T-helper 2 cell treated with Interferon-gamma antibody and Interleukin-4, amounts not matched to agents 5 μg/mL and 100 μg/mL, for 36 hours (primary cell): ENCODE measurements at regions not wholly inside any gene's neighbourhood (a gene's known extent, or its start where the extent isn't known, plus 50 kb on each side); places are given as distances from the start of the nearest gene placed in this dataset.

Experiments
- DNase-seq: peaks from one replicate; pipeline ENCODE4 v3.0.0; 2021; ENCODE audit warnings: low spot score
- H3K27ac Mint-ChIP-seq: one replicate; pipeline ENCODE4 v1.8.0; 2021; ENCODE audit warnings: mild to moderate bottlenecking, mixed read lengths
- H3K27me3 Mint-ChIP-seq: one replicate; pipeline ENCODE4 v1.8.0; 2021; ENCODE audit warnings: low read depth, mixed read lengths
- H3K36me3 Mint-ChIP-seq: one replicate; pipeline ENCODE4 v1.8.0; 2021; ENCODE audit warnings: low read depth, mixed read lengths
- H3K4me1 Mint-ChIP-seq: one replicate; pipeline ENCODE4 v1.8.0; 2021; ENCODE audit warnings: low read depth, mixed read lengths
- H3K4me3 Mint-ChIP-seq: one replicate; pipeline ENCODE4 v1.8.0; 2022; ENCODE audit warnings: mild to moderate bottlenecking, moderate library complexity, mixed read lengths
- H3K9me3 Mint-ChIP-seq: one replicate; pipeline ENCODE4 v1.8.0; 2021; ENCODE audit warnings: mixed read lengths

DNA sequence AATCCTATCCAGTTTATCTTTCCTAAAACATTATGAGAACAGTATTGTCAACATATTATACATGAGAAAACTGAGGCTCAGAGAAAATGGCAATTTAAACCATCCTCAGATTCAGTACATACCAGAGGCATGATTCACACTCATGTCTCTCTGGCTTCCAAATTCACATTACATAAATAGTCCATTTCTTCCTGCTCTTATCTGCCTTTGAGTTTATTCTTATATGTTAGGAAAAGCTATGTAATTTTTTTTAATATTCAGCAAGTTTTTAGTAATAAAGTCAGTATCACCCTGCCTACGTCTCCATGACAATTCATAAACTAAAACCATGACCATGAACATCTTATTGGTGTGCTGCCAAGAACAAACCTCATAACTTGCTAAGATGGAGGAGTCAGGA lies 1260.2 kb upstream of the SORCS1 start:
- H3K4me1 Mint-ChIP-seq, result no peaks in the 10 kb centered on the region
- H3K36me3 Mint-ChIP-seq, result no peaks in the 10 kb centered on the region
- peaks cover 7% of the 10 kb centered on the region for H3K9me3 Mint-ChIP-seq
- no peak for DNase-seq
- H3K27ac Mint-ChIP-seq, result no peak overlapping the region
- H3K4me3 Mint-ChIP-seq, result no peak overlapping the region
- H3K27me3 Mint-ChIP-seq, result no peaks in the 10 kb centered on the region

GRCh38 chr10:108422286-108422685 lies 1257.8 kb upstream of the SORCS1 start:
- Mint-ChIP-seq H3K36me3 (no peaks in the 10 kb centered on the region), H3K9me3 (peaks cover 7% of the 10 kb centered on the region), H3K27me3 (no peaks in the 10 kb centered on the region), H3K27ac (no peak overlapping the region), H3K4me1 (no peaks in the 10 kb centered on the region), H3K4me3 (no peak overlapping the region)
- no peak for DNase-seq

DNA sequence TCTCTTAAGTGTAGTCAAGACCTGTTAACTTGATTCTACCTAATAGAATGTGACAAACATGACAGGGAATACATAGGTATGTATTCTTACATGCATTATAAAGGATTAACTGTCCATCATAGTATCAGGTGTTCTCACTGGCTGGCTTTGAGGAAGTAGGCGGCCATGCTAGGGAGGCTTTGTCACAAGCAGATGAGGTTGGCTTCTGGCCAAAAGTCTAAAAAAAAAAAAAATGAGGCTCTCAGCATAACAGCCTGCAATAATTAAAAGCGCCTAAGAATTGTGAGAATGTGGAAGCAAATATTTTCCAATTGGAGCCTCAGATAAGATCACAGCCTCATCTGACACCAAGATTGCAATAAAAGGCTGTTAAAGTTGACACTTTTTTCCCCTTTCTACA lies 1256.8 kb upstream of the SORCS1 start:
- DNase-seq, result no peak
- Mint-ChIP-seq H3K9me3 (peaks cover 10% of the 10 kb centered on the region), H3K4me3 (no peak overlapping the region), H3K4me1 (no peaks in the 10 kb centered on the region), H3K27me3 (no peaks in the 10 kb centered on the region), H3K36me3 (no peaks in the 10 kb centered on the region), H3K27ac (no peak overlapping the region)

- Mint-ChIP-seq H3K4me3 (no peak overlapping the region), H3K4me1 (no peaks in the 10 kb centered on the region), H3K36me3 (no peaks in the 10 kb centered on the region), H3K27ac (no peak overlapping the region), H3K27me3 (no peaks in the 10 kb centered on the region), H3K9me3 (peaks cover 6% of the 10 kb centered on the region)
- no peak for DNase-seq
These were observed 1249.4 kb upstream of the SORCS1 start for GRCh38 chr10:108413954-108414353.

DNA sequence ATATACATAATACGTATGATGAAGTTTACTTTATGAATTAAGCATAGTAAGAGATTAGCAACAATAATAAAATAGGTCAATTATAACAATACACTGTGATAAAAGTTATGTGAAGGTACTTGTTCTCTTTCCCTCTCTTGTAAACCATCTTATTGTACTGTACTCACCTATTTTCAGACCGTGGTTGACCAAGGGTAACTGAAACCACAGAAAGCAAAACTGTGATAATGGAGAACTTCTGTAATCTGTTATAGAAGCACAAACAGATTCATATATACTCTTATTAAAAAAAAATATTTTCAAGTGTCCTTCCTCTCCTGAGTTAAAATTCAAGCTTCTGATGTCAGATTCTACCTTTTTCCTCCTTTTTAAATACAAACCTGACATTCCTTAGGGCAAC lies 1247.8 kb upstream of the SORCS1 start:
- H3K27ac Mint-ChIP-seq, result no peak overlapping the region
- no peak for DNase-seq
- H3K36me3 Mint-ChIP-seq, result no peaks in the 10 kb centered on the region

DNA sequence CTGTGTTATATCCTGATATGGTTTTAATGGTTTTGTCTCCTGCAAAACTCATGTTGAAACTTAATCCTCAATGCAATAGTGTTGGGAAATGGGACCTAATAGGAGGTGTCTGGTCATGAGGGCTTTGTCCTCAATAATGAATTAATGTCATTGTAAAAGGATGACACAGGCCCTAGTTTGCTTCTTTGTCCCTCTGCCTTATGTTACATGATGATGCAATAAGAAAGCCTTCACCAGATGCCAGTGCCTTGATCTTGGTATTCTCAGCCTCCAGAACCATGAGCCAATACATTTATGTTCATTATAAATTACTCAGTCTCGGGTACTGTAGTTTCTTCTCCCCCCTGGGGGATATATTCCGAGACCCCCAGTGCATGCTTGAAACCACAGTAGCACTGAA lies 1247.4 kb upstream of the SORCS1 start:
- Mint-ChIP-seq H3K4me3 (no peak overlapping the region), H3K36me3 (no peaks in the 10 kb centered on the region), H3K9me3 (peaks cover 6% of the 10 kb centered on the region), H3K27ac (no peak overlapping the region), H3K4me1 (no peaks in the 10 kb centered on the region), H3K27me3 (no peaks in the 10 kb centered on the region)
- DNase-seq, result no peak

More for the DNA sequence above, 1247.8 kb upstream of the SORCS1 start:
- Mint-ChIP-seq H3K27me3 (no peaks in the 10 kb centered on the region), H3K4me3 (no peak overlapping the region), H3K9me3 (peaks cover 6% of the 10 kb centered on the region), H3K4me1 (no peaks in the 10 kb centered on the region)

- Mint-ChIP-seq H3K4me1 (no peaks in the 10 kb centered on the region), H3K27me3 (no peaks in the 10 kb centered on the region), H3K27ac (no peak overlapping the region), H3K36me3 (no peaks in the 10 kb centered on the region), H3K4me3 (no peak overlapping the region), H3K9me3 (peaks cover 2% of the 10 kb centered on the region)
- DNase-seq, result no peak
These were observed 1246.7 kb upstream of the SORCS1 start for GRCh38 chr10:108411206-108411605.

DNA sequence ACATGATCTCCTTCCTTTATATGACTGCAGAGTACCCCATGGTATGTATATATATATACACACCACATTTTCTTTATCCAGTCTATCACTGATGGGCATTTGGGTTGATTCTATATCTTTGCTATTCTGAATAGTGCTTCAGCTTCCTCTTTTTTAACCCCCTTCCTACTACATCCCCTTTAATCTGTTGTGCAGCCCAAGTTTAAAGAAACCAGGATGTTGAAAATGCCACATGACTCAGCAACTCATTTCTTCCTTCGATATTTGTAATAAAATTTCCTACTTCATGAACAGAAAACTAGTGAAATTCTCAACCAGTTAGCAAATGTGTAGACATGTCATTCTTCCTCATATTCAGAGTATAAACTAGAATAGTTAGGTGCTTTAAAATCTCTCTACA lies 1245.7 kb upstream of the SORCS1 start:
- no peaks in the 10 kb centered on the region for H3K4me1 Mint-ChIP-seq
- no peak for DNase-seq
- no peaks in the 10 kb centered on the region for H3K27me3 Mint-ChIP-seq
- no peak overlapping the region for H3K4me3 Mint-ChIP-seq
- no peaks in the 10 kb centered on the region for H3K36me3 Mint-ChIP-seq
- no peak overlapping the region for H3K27ac Mint-ChIP-seq
- H3K9me3 Mint-ChIP-seq, result no peaks in the 10 kb centered on the region

GRCh38 chr10:108409306-108409705 lies 1244.8 kb upstream of the SORCS1 start:
- Mint-ChIP-seq H3K27ac (no peak overlapping the region), H3K36me3 (no peaks in the 10 kb centered on the region), H3K27me3 (no peaks in the 10 kb centered on the region), H3K4me3 (no peak overlapping the region), H3K4me1 (no peaks in the 10 kb centered on the region), H3K9me3 (no peaks in the 10 kb centered on the region)
- no peak for DNase-seq

DNA sequence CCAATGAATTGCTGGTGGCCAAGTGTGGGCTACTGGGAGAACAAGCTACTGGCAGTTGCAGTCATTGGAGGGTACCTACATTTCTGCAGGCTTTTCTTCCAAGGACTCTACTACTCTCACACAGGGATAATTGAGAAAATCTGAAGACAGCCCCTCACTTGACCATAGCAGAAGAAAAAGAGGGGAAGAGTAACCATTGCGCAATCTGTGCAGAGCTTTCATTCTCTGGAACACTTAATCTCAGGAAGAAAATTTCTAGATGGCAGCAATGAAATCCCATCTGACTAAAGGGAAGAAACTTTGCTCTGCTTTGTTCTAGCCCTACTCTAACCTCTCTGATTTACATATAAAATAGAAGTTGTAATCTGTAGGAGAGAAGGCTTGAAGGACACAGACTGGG lies 1239.6 kb upstream of the SORCS1 start:
- no peak for DNase-seq
- Mint-ChIP-seq H3K9me3 (no peaks in the 10 kb centered on the region), H3K36me3 (no peaks in the 10 kb centered on the region), H3K27me3 (no peaks in the 10 kb centered on the region), H3K27ac (no peak overlapping the region), H3K4me3 (no peak overlapping the region), H3K4me1 (no peaks in the 10 kb centered on the region)

GRCh38 chr10:108399465-108399864 lies 1235.0 kb upstream of the SORCS1 start:
- DNase-seq, result no peak
- Mint-ChIP-seq H3K36me3 (no peaks in the 10 kb centered on the region), H3K4me1 (no peaks in the 10 kb centered on the region), H3K4me3 (no peak overlapping the region), H3K9me3 (no peaks in the 10 kb centered on the region), H3K27ac (no peak overlapping the region), H3K27me3 (no peaks in the 10 kb centered on the region)

- Mint-ChIP-seq H3K9me3 (peaks cover 18% of the 10 kb centered on the region), H3K4me1 (no peaks in the 10 kb centered on the region), H3K4me3 (no peak overlapping the region), H3K27me3 (no peaks in the 10 kb centered on the region), H3K27ac (no peak overlapping the region), H3K36me3 (no peaks in the 10 kb centered on the region)
- DNase-seq, result no peak
These were observed 1228.6 kb upstream of the SORCS1 start for GRCh38 chr10:108393089-108393488.

- no peaks in the 10 kb centered on the region for H3K36me3 Mint-ChIP-seq
- H3K27me3 Mint-ChIP-seq, result no peaks in the 10 kb centered on the region
- H3K9me3 Mint-ChIP-seq, result peaks cover 24% of the 10 kb centered on the region
- no peak for DNase-seq
- H3K4me1 Mint-ChIP-seq, result no peaks in the 10 kb centered on the region
- H3K27ac Mint-ChIP-seq, result no peak overlapping the region
- H3K4me3 Mint-ChIP-seq, result no peak overlapping the region
These were observed 1227.8 kb upstream of the SORCS1 start for GRCh38 chr10:108392286-108392685.

- Mint-ChIP-seq H3K27me3 (no peaks in the 10 kb centered on the region), H3K4me1 (no peaks in the 10 kb centered on the region), H3K4me3 (no peak overlapping the region), H3K36me3 (no peaks in the 10 kb centered on the region), H3K9me3 (peaks cover 35% of the 10 kb centered on the region), H3K27ac (no peak overlapping the region)
- DNase-seq, result no peak
These were observed 1224.2 kb upstream of the SORCS1 start for GRCh38 chr10:108388706-108389105.

DNA sequence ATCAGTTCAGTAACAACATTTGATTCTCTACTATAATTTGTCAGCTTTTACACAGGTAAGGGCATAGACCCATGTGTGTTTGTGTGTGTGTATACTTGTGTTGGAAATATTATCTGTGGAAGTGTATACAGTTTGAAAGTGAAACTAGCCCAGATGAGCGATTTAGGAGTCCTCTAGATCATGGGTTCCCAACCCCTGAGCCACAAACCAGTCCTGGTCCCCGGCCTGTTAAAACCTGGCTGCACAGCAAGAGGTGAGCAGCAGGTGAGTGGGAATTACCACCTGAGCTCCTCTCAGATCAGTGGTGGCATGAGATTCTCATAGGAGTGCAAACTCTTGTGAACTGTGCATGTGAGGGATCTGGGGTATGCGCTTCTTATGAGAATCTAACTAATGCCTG lies 1221.5 kb upstream of the SORCS1 start:
- no peak overlapping the region for H3K4me3 Mint-ChIP-seq

More for the DNA sequence above, 1221.5 kb upstream of the SORCS1 start:
- DNase-seq, result no peak
- Mint-ChIP-seq H3K27ac (no peak overlapping the region), H3K4me1 (no peaks in the 10 kb centered on the region), H3K27me3 (no peaks in the 10 kb centered on the region), H3K9me3 (peaks cover 41% of the 10 kb centered on the region), H3K36me3 (no peaks in the 10 kb centered on the region)
